GM21717 (cell line): ENCODE measurements at regions not wholly inside any gene's neighbourhood (a gene's known extent, or its start where the extent isn't known, plus 50 kb on each side); places are given as distances from the start of the nearest gene placed in this dataset.

ENCODE experiments used
- ATAC-seq: cut with Tn5 transposase; IDR thresholded peaks from one replicate; pipeline ENCODE4 v1.9.1; 2021; ENCODE audit warnings: mild to moderate bottlenecking, moderate library complexity; ENCODE audit not compliant: unreplicated experiment

GRCh38 chr2:120849278-120849677 lies 113.6 kb downstream of the GLI2 start:
- ATAC-seq, result no peak

- ATAC-seq, result no peak
Observed at GRCh38 chr2:120850551-120850950, 114.9 kb downstream of the GLI2 start.

GRCh38 chr2:120851116-120851773 lies 115.6 kb downstream of the GLI2 start:
- no peak for ATAC-seq

GRCh38 chr2:120852200-120852815 lies 116.6 kb downstream of the GLI2 start:
- no peak for ATAC-seq

- no peak for ATAC-seq
Observed at GRCh38 chr2:120853306-120854013, 117.8 kb downstream of the GLI2 start.

- no peak for ATAC-seq
Observed at GRCh38 chr2:120854014-120854620, 118.4 kb downstream of the GLI2 start.

- ATAC-seq, result no peak
Observed at GRCh38 chr2:120854766-120855530, 119.3 kb downstream of the GLI2 start.

GRCh38 chr2:120855855-120856405 lies 120.3 kb downstream of the GLI2 start:
- no peak for ATAC-seq

GRCh38 chr2:120856421-120856862 lies 120.8 kb downstream of the GLI2 start:
- ATAC-seq, result no peak

- ATAC-seq, result no peak
Observed at GRCh38 chr2:120857422-120857821, 121.8 kb downstream of the GLI2 start.

GRCh38 chr2:120857931-120858330 lies 122.3 kb downstream of the GLI2 start:
- ATAC-seq, result no peak

- ATAC-seq, result no peak
Observed at GRCh38 chr2:120858361-120859106, 122.9 kb downstream of the GLI2 start.

GRCh38 chr2:120859128-120859527 lies 123.5 kb downstream of the GLI2 start:
- no peak for ATAC-seq

GRCh38 chr2:120859814-120860578 lies 124.3 kb downstream of the GLI2 start:
- ATAC-seq, result no peak

GRCh38 chr2:120860579-120860922 lies 124.9 kb downstream of the GLI2 start:
- ATAC-seq, result no peak

GRCh38 chr2:120861191-120861575 lies 125.5 kb downstream of the GLI2 start:
- ATAC-seq, result no peak

- ATAC-seq, result no peak
Observed at GRCh38 chr2:120861576-120862191, 126.0 kb downstream of the GLI2 start.

GRCh38 chr2:120862201-120863060 lies 126.8 kb downstream of the GLI2 start:
- no peak for ATAC-seq
